T-helper 1 cell treated with Interleukin-12 subunit alpha and Interleukin-12 subunit beta and Interleukin-4 antibody, amounts not matched to agents 30 μg/mL and 1 μg/mL, for 36 hours (primary cell): ENCODE measurements at regions not wholly inside any gene's neighbourhood (a gene's known extent, or its start where the extent isn't known, plus 50 kb on each side); places are given as distances from the start of the nearest gene placed in this dataset.

Experiments
- H3K27ac Mint-ChIP-seq: one replicate; pipeline ENCODE4 v1.8.0; 2021; ENCODE audit warnings: mild to moderate bottlenecking, mixed read lengths
- H3K27me3 Mint-ChIP-seq: one replicate; pipeline ENCODE4 v1.8.0; 2021; ENCODE audit warnings: low read depth, mixed read lengths
- H3K36me3 Mint-ChIP-seq: one replicate; pipeline ENCODE4 v1.8.0; 2021; ENCODE audit warnings: low read depth, mixed read lengths
- H3K4me1 Mint-ChIP-seq: one replicate; pipeline ENCODE4 v1.8.0; 2021; ENCODE audit warnings: low read depth, mixed read lengths
- H3K4me3 Mint-ChIP-seq: one replicate; pipeline ENCODE4 v1.8.0; 2021; ENCODE audit warnings: mild to moderate bottlenecking, moderate library complexity, mixed read lengths
- H3K9me3 Mint-ChIP-seq: one replicate; pipeline ENCODE4 v1.8.0; 2021; ENCODE audit warnings: mixed read lengths

GRCh38 chr6:105510746-105511145 is 107.9 kb upstream of the PREP start:
- H3K27ac Mint-ChIP-seq = no peak overlapping the region
- peaks cover 49% of the 10 kb centered on the region for H3K27me3 Mint-ChIP-seq

GRCh38 chr6:105509506-105510331 is 106.8 kb upstream of the PREP start:
- H3K4me1 Mint-ChIP-seq = peaks cover 7% of the 10 kb centered on the region

More at GRCh38 chr6:105510746-105511145, 107.9 kb upstream of the PREP start:
- H3K4me3 Mint-ChIP-seq = no peak overlapping the region
- H3K9me3 Mint-ChIP-seq = peaks cover 7% of the 10 kb centered on the region
- peaks cover 3% of the 10 kb centered on the region for H3K36me3 Mint-ChIP-seq
- H3K4me1 Mint-ChIP-seq = peaks cover 7% of the 10 kb centered on the region

GRCh38 chr6:105507811-105508210 is 104.9 kb upstream of the PREP start:
- Mint-ChIP-seq H3K27me3 (peaks cover 49% of the 10 kb centered on the region), H3K36me3 (peaks cover under 1% of the 10 kb centered on the region), H3K4me1 (peaks cover 4% of the 10 kb centered on the region), H3K4me3 (no peak overlapping the region), H3K9me3 (peaks cover 5% of the 10 kb centered on the region), H3K27ac (no peak overlapping the region)

More at GRCh38 chr6:105509506-105510331, 106.8 kb upstream of the PREP start:
- H3K27ac Mint-ChIP-seq = no peak overlapping the region
- no peak overlapping the region for H3K4me3 Mint-ChIP-seq
- H3K9me3 Mint-ChIP-seq = peaks cover 5% of the 10 kb centered on the region
- H3K36me3 Mint-ChIP-seq = peaks cover 3% of the 10 kb centered on the region
- peaks cover 50% of the 10 kb centered on the region for H3K27me3 Mint-ChIP-seq

GRCh38 chr6:105504706-105505105 is 101.8 kb upstream of the PREP start:
- H3K27ac Mint-ChIP-seq = no peak overlapping the region
- peaks cover 5% of the 10 kb centered on the region for H3K9me3 Mint-ChIP-seq
- peaks cover 37% of the 10 kb centered on the region for H3K27me3 Mint-ChIP-seq
- no peaks in the 10 kb centered on the region for H3K4me1 Mint-ChIP-seq
- H3K36me3 Mint-ChIP-seq = no peaks in the 10 kb centered on the region
- H3K4me3 Mint-ChIP-seq = no peak overlapping the region

DNA sequence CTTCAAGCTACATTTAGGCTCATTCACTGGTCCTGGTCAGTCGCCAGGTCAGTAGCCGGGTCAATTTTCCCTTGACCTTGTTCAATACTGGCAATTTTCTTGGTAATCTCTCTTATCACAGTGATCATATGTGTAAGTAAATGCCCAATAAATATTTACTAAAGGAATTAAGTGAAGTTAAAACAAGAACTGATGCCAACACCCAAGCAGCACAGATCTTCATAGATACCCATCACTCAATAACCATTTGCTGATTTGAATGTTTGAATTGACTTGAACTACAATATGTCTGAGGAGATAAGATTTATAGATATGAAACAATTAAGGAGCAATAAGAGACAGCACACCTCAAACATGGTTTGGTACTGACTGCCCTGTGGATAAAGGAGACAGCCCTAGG is 100.8 kb upstream of the PREP start:
- H3K27me3 Mint-ChIP-seq = peaks cover 32% of the 10 kb centered on the region
- H3K4me1 Mint-ChIP-seq = no peaks in the 10 kb centered on the region
- H3K4me3 Mint-ChIP-seq = no peak overlapping the region
- peaks cover 5% of the 10 kb centered on the region for H3K9me3 Mint-ChIP-seq
- H3K36me3 Mint-ChIP-seq = no peaks in the 10 kb centered on the region
- H3K27ac Mint-ChIP-seq = no peak overlapping the region

DNA sequence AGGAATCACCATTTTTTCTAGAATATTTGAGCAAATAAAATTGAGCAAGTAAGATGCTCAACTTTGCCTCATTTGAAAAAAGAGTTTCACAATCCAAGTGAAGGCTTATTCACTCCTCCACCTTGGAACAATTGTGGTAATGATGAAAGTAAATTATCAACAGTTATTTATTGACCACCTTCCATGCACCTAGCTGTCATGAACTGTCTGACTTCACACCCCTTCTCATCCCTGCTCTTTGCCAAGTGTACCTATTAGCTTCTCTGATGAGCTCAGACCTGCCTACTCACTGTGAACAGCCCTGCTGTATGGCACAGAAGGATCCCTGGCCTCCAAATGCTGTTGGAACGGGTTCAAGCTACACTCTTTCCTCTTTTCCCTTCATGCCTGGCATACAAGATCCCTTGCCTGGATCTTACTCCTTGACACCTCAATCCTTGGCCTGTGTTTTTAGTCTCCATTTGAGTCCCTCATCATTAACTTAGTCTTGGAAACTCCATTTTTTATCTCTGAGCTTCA is 99.0 kb upstream of the PREP start:
- Mint-ChIP-seq H3K4me1 (no peaks in the 10 kb centered on the region), H3K27me3 (peaks cover 28% of the 10 kb centered on the region), H3K4me3 (no peak overlapping the region), H3K27ac (no peak overlapping the region), H3K9me3 (peaks cover 5% of the 10 kb centered on the region), H3K36me3 (no peaks in the 10 kb centered on the region)

- H3K27ac Mint-ChIP-seq = no peak overlapping the region
- no peak overlapping the region for H3K4me3 Mint-ChIP-seq
- H3K27me3 Mint-ChIP-seq = peaks cover 23% of the 10 kb centered on the region
Observed at GRCh38 chr6:105501246-105501645, 98.4 kb upstream of the PREP start.

GRCh38 chr6:105500693-105501092 is 97.8 kb upstream of the PREP start:
- no peak overlapping the region for H3K27ac Mint-ChIP-seq
- H3K4me1 Mint-ChIP-seq = no peaks in the 10 kb centered on the region
- no peaks in the 10 kb centered on the region for H3K36me3 Mint-ChIP-seq
- peaks cover 18% of the 10 kb centered on the region for H3K27me3 Mint-ChIP-seq
- peaks cover 2% of the 10 kb centered on the region for H3K9me3 Mint-ChIP-seq
- H3K4me3 Mint-ChIP-seq = no peak overlapping the region

More at GRCh38 chr6:105501246-105501645, 98.4 kb upstream of the PREP start:
- peaks cover 5% of the 10 kb centered on the region for H3K9me3 Mint-ChIP-seq
- no peaks in the 10 kb centered on the region for H3K4me1 Mint-ChIP-seq
- H3K36me3 Mint-ChIP-seq = no peaks in the 10 kb centered on the region

- Mint-ChIP-seq H3K9me3 (no peaks in the 10 kb centered on the region), H3K4me3 (no peak overlapping the region), H3K27me3 (peaks cover 12% of the 10 kb centered on the region)
Observed at GRCh38 chr6:105499931-105500330, 97.0 kb upstream of the PREP start.

DNA sequence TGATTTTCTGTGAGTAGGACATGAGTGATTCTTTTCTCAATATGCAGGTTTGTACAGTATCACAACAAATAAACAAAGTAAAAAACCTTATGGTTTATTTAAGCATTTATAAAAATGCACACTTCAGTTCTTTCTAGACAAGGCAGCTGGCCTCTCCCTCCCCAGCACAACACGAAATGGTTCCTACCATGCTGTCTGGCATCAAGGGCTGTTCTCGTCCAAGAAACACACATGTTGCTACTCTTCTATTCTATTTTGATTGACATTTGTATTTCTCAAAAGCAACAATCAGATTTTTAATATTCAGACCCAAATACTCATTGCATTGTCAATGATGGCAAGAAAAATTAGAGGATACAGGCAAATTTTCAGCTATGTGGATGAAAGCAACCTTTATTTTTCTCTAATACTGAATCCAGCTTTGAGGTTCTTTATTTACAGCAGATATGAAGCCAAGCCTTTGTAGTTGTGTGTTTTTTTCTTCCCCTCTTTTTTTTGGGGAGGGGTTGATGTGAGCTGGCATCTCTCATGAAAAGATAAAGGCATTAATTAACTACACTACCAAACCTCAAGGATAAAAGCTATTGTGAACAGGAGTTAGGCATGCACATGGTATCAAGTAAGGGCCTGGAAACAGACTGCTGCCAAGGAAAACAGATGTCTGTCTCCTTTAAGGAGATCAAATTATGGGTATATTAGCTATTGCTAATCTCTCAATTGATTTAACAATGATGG is 96.4 kb upstream of the PREP start:
- H3K27ac Mint-ChIP-seq = no peak overlapping the region
- H3K4me3 Mint-ChIP-seq = no peak overlapping the region
- peaks cover 8% of the 10 kb centered on the region for H3K27me3 Mint-ChIP-seq
- H3K36me3 Mint-ChIP-seq = no peaks in the 10 kb centered on the region
- H3K9me3 Mint-ChIP-seq = no peaks in the 10 kb centered on the region
- H3K4me1 Mint-ChIP-seq = no peaks in the 10 kb centered on the region

More at GRCh38 chr6:105499931-105500330, 97.0 kb upstream of the PREP start:
- H3K4me1 Mint-ChIP-seq = no peaks in the 10 kb centered on the region
- H3K36me3 Mint-ChIP-seq = no peaks in the 10 kb centered on the region
- no peak overlapping the region for H3K27ac Mint-ChIP-seq

GRCh38 chr6:105497549-105497948 is 94.7 kb upstream of the PREP start:
- no peak overlapping the region for H3K27ac Mint-ChIP-seq
- H3K36me3 Mint-ChIP-seq = peaks cover 6% of the 10 kb centered on the region
- peaks cover 8% of the 10 kb centered on the region for H3K27me3 Mint-ChIP-seq
- H3K9me3 Mint-ChIP-seq = no peaks in the 10 kb centered on the region
- H3K4me1 Mint-ChIP-seq = peaks cover 13% of the 10 kb centered on the region
- no peak overlapping the region for H3K4me3 Mint-ChIP-seq

DNA sequence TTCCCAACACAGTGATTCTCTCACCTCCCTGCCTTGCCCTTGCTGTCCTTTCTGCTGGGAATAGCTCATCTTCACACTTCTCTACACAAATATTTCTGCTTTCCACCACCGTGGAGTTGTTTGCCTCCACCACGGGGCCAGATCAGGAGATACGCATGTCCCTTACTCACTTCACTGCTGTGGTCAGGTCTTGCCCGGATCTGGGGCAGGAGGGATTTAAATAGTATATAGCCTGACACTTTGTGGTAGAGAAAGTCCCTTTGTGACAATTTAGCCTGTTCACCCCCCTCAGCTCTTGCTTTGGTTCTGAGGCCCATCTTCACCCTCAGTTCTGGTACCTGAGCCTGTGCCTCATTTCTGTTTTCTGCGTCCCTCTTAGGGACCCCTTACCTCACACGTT is 92.6 kb upstream of the PREP start:
- peaks cover 15% of the 10 kb centered on the region for H3K4me1 Mint-ChIP-seq
- no peak overlapping the region for H3K27ac Mint-ChIP-seq
- H3K36me3 Mint-ChIP-seq = peaks cover 9% of the 10 kb centered on the region
- H3K9me3 Mint-ChIP-seq = peaks cover 1% of the 10 kb centered on the region
- no peak overlapping the region for H3K4me3 Mint-ChIP-seq
- peaks cover 4% of the 10 kb centered on the region for H3K27me3 Mint-ChIP-seq

DNA sequence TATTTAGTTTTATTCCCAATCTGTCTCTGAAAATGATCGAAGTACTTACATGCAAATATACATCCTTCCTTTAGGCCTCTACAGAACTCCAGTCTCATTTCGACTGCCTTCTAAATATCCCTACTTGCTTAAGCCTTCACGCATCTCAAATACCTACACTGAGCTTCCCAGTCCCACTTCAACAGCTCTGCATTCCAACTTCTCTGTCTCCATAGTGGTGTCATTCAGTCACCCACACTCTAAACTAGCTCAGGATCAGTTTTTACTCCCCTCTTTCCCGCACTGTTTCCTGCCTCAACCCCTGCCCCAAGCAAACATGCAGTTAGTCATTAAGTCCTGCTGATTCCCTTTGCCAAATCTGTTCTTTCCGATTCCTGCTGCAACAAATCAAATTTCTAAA is 91.8 kb upstream of the PREP start:
- Mint-ChIP-seq H3K4me1 (peaks cover 19% of the 10 kb centered on the region), H3K4me3 (no peak overlapping the region), H3K27me3 (peaks cover 4% of the 10 kb centered on the region), H3K36me3 (peaks cover 13% of the 10 kb centered on the region), H3K9me3 (peaks cover 2% of the 10 kb centered on the region), H3K27ac (no peak overlapping the region)

DNA sequence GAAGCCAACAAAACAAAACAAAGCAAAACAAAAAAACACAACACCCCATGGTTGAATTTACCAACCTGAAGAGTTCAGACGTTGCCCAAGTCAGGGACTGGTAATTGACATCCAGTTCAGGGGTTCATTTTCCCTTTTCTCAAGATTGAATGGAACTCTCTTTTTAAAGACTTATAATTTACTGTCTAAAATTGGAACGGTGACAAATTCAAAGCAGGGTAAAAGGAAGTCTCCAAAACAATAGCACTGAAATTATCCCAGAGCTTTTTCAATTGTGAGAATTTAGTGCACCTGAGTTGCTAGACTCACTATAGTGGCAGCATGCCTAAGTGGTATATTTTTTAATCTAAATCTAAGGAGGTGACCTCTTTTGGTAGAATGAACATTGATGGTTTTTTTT is 90.9 kb upstream of the PREP start:
- peak overlapping the region; percentile 73 for H3K27ac Mint-ChIP-seq

More for the DNA sequence above, 90.9 kb upstream of the PREP start:
- no peak overlapping the region for H3K4me3 Mint-ChIP-seq
- H3K9me3 Mint-ChIP-seq = peaks cover 2% of the 10 kb centered on the region
- H3K36me3 Mint-ChIP-seq = peaks cover 17% of the 10 kb centered on the region
- H3K4me1 Mint-ChIP-seq = peaks cover 29% of the 10 kb centered on the region
- peaks cover 2% of the 10 kb centered on the region for H3K27me3 Mint-ChIP-seq
